CD14-positive monocyte (primary cell): ENCODE measurements at regions not wholly inside any gene's neighbourhood (a gene's known extent, or its start where the extent isn't known, plus 50 kb on each side); places are given as distances from the start of the nearest gene placed in this dataset.

Experiments used
- DNase-seq, 3 donors: peaks; one replicate each; pipeline ENCODE4 v3.0.0-alpha.2; 2011 to 2022
- H2AFZ ChIP-seq: 2 replicates; pipeline ENCODE4 v1.6.0; 2012; ENCODE audit warnings: mild to moderate bottlenecking, low read depth, low read length, inconsistent platforms; ENCODE audit not compliant: insufficient read depth, poor library complexity, severe bottlenecking
- H3K27ac ChIP-seq, 2 donors: 1 replicate in 1 of 2; 2 replicates in 1 of 2; pipeline ENCODE4 v1.5.1; 2012 to 2013; ENCODE audit warnings: low read length in 2 of 2, control low read depth in 1 of 2, inconsistent platforms in 1 of 2, low read depth in 1 of 2, mild to moderate bottlenecking in 1 of 2
- H3K27me3 ChIP-seq, 2 donors: one replicate each; pipeline versions ENCODE4 v1.6.0 to v1.6.1; 2011 to 2013; ENCODE audit warnings: low read length in 2 of 2; ENCODE audit not compliant: control insufficient read depth in 2 of 2, insufficient read depth in 2 of 2
- H3K36me3 ChIP-seq, 2 donors: replicated peaks in 1 of 2; 1 replicate in 1 of 2; 2 replicates in 1 of 2; pipeline versions ENCODE4 v1.5.1 to v1.6.1; 2012 to 2013; ENCODE audit warnings: low read length in 2 of 2, control low read depth in 1 of 2, inconsistent platforms in 1 of 2, mild to moderate bottlenecking in 1 of 2; ENCODE audit not compliant: insufficient read depth in 2 of 2, control insufficient read depth in 1 of 2
- H3K4me1 ChIP-seq, 2 donors: 1 replicate in 1 of 2; 2 replicates in 1 of 2; pipeline versions ENCODE4 v1.5.1 to v1.6.1; 2012 to 2013; ENCODE audit warnings: low read length in 2 of 2, control low read depth in 1 of 2, inconsistent platforms in 1 of 2, mild to moderate bottlenecking in 1 of 2, moderate library complexity in 1 of 2; ENCODE audit not compliant: insufficient read depth in 2 of 2, control insufficient read depth in 1 of 2
- H3K4me2 ChIP-seq: replicated peaks from 2 replicates; pipeline ENCODE3; 2012; ENCODE audit warnings: low read length, moderate library complexity, mild to moderate bottlenecking; ENCODE audit not compliant: poor library complexity, severe bottlenecking; ENCODE audit errors: extremely low read depth
- H3K4me3 ChIP-seq, 3 experiments: fragments of 200-600 bp in 1 of 3; sonication (generic) in 1 of 3; replicated peaks in 1 of 3; 1 replicate in 2 of 3; 2 replicates in 1 of 3; pipeline ENCODE4 v1.5.1; 2011 to 2013; ENCODE audit warnings: low read length in 3 of 3, mild to moderate bottlenecking in 3 of 3, control low read depth in 2 of 3, low read depth in 2 of 3, inconsistent platforms in 1 of 3, moderate library complexity in 1 of 3
- H3K79me2 ChIP-seq: 2 replicates; pipeline ENCODE4 v1.6.0; 2012; ENCODE audit warnings: mild to moderate bottlenecking, control low read depth, inconsistent platforms, low read length, moderate library complexity; ENCODE audit not compliant: insufficient read depth
- H3K9ac ChIP-seq: 2 replicates; pipeline ENCODE4 v1.6.0; 2017; ENCODE audit warnings: low read length, mild to moderate bottlenecking; ENCODE audit not compliant: insufficient read depth, poor library complexity, severe bottlenecking
- H3K9me3 ChIP-seq, 2 donors: replicated peaks in 1 of 2; 1 replicate in 1 of 2; 2 replicates in 1 of 2; pipeline versions ENCODE4 v1.5.1 to v1.6.1; 2012 to 2013; ENCODE audit warnings: low read length in 2 of 2, control low read depth in 1 of 2; ENCODE audit not compliant: control insufficient read depth in 1 of 2, insufficient read depth in 1 of 2
- H4K20me1 ChIP-seq: 2 replicates; pipeline ENCODE4 v1.6.0; 2012; ENCODE audit warnings: mild to moderate bottlenecking, low read length, control low read depth, moderate library complexity; ENCODE audit not compliant: insufficient read depth
- H3K27ac Mint-ChIP-seq, 7 donors: one replicate each; pipeline ENCODE4 v1.8.0; 2020; ENCODE audit warnings: mild to moderate bottlenecking in 7 of 7, mixed read lengths in 7 of 7, moderate library complexity in 6 of 7, inconsistent platforms in 2 of 7
- H3K27me3 Mint-ChIP-seq, 3 donors: one replicate each; pipeline ENCODE4 v1.8.0; 2021 to 2022; ENCODE audit warnings: low read depth in 3 of 3, mild to moderate bottlenecking in 3 of 3, mixed read lengths in 3 of 3, moderate library complexity in 3 of 3, inconsistent platforms in 1 of 3
- H3K36me3 Mint-ChIP-seq, 2 donors: one replicate each; pipeline ENCODE4 v1.8.0; 2020; ENCODE audit warnings: mixed read lengths in 2 of 2, inconsistent platforms in 1 of 2, mild to moderate bottlenecking in 1 of 2
- H3K4me1 Mint-ChIP-seq: one replicate; pipeline ENCODE4 v1.8.0; 2020; ENCODE audit warnings: mild to moderate bottlenecking, mixed read lengths
- H3K4me3 Mint-ChIP-seq, 2 donors: one replicate each; pipeline ENCODE4 v1.8.0; 2020; ENCODE audit warnings: mild to moderate bottlenecking in 2 of 2, mixed read lengths in 2 of 2, moderate library complexity in 1 of 2
- H3K9me3 Mint-ChIP-seq, 7 donors: one replicate each; pipeline ENCODE4 v1.8.0; 2020 to 2022; ENCODE audit warnings: mixed read lengths in 7 of 7, mild to moderate bottlenecking in 6 of 7, moderate library complexity in 6 of 7, inconsistent platforms in 2 of 7
- WGBS: methylation state at CpG from one replicate; pipeline ENCODE4 v1.1.5; 2013; ENCODE audit warnings: missing lambda C conversion rate; ENCODE audit not compliant: insufficient coverage; 5-methylcytosine and 5-hydroxymethylcytosine counted together
- intact Hi-C, 2 donors: fragments of 100-400 bp; cut with micrococcal nuclease; formaldehyde crosslinking; loops; one replicate each; pipeline versions ENCODE4 v1.15.0 to v1.15.1; 2023
- TF ChIP-seq, protein P1 (sequence below): fragments of 200-600 bp; IDR thresholded peaks from one replicate; pipeline ENCODE4 v1.8.0; 2022; ENCODE audit warnings: antibody characterized with exemption, mild to moderate bottlenecking

DNA sequence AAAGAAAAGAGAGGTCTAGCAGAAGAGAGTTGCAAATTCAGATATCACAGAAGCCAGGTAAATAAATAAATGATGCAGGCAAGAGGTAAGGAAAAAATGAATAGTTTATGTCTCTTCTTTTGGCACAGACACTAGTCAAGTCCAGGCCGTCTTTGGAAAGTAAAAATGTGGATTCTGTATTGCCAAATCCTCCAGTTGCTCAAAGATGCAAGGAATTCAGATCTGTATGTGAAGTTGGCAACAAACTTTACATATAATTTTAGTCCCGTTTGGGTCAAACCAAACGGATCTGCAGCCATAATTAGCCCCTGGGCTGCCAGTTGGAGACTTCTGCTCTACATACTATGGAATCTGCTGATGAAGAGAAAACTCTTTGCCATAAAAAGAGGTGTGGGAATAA is 200.5 kb upstream of the RND3 start:
- H3K9me3 Mint-ChIP-seq = peaks cover 0 to 10% (median 0%) of the 10 kb centered on the region in 7 donors
- Histone ChIP-seq H3K79me2 (no peaks in the 10 kb centered on the region), H3K4me3 (no peak overlapping the region), H3K4me2 (no peak overlapping the region), H3K4me1 (no peaks in the 10 kb centered on the region), H3K9ac (no peak overlapping the region), H2AFZ (no peak overlapping the region), H3K36me3 (no peaks in the 10 kb centered on the region), H3K9me3 (peaks cover 0 to 5% of the 10 kb centered on the region in 2 donors), H3K27me3 (no peaks in the 10 kb centered on the region), H3K27ac (no peak overlapping the region), H4K20me1 (no peaks in the 10 kb centered on the region)
- no peak overlapping the region for H3K4me3 Mint-ChIP-seq
- WGBS = no CpG with 5 or more reads among the region's 3 CpGs
- intact Hi-C loops = no loop called here
- TF ChIP-seq, protein P1, sequence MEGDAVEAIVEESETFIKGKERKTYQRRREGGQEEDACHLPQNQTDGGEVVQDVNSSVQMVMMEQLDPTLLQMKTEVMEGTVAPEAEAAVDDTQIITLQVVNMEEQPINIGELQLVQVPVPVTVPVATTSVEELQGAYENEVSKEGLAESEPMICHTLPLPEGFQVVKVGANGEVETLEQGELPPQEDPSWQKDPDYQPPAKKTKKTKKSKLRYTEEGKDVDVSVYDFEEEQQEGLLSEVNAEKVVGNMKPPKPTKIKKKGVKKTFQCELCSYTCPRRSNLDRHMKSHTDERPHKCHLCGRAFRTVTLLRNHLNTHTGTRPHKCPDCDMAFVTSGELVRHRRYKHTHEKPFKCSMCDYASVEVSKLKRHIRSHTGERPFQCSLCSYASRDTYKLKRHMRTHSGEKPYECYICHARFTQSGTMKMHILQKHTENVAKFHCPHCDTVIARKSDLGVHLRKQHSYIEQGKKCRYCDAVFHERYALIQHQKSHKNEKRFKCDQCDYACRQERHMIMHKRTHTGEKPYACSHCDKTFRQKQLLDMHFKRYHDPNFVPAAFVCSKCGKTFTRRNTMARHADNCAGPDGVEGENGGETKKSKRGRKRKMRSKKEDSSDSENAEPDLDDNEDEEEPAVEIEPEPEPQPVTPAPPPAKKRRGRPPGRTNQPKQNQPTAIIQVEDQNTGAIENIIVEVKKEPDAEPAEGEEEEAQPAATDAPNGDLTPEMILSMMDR = no peak
- no peaks in the 10 kb centered on the region for H3K4me1 Mint-ChIP-seq
- DNase-seq = no peak
- no peak overlapping the region for H3K27ac Mint-ChIP-seq
- no peaks in the 10 kb centered on the region for H3K36me3 Mint-ChIP-seq
- no peaks in the 10 kb centered on the region for H3K27me3 Mint-ChIP-seq

DNA sequence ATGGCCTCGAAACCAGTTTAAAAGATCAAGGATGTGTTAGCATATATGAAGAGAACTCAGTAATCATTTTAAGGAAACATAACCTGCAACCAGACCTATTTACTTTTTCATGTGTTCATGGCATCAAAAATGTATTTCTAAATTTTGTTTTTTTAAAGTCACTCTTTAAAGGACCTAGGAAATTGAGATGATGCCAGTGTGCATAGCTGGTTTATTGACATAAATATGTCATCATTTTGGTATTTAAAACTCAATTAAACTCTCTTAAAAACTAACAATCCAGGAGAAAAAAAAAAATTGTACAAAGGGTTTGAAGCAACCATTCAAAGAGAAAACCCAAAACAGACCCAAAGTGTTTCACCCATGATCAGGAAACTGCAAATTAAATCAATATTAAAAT is 198.9 kb upstream of the RND3 start:
- Mint-ChIP-seq H3K9me3 (peaks cover 0 to 3% (median 0%) of the 10 kb centered on the region in 7 donors), H3K27me3 (no peaks in the 10 kb centered on the region), H3K36me3 (no peaks in the 10 kb centered on the region), H3K4me1 (no peaks in the 10 kb centered on the region), H3K4me3 (no peak overlapping the region), H3K27ac (no peak overlapping the region)
- intact Hi-C loops = no loop called here
- H3K36me3 ChIP-seq = no peaks in the 10 kb centered on the region
- no peak overlapping the region for H2AFZ ChIP-seq
- WGBS = no CpG with 5 or more reads among the region's 1 CpG
- no peaks in the 10 kb centered on the region for H3K27me3 ChIP-seq
- H3K27ac ChIP-seq = no peak overlapping the region
- no peaks in the 10 kb centered on the region for H3K9me3 ChIP-seq
- TF ChIP-seq, protein P1 = no peak
- H3K9ac ChIP-seq = no peak overlapping the region
- H3K4me3 ChIP-seq = no peak overlapping the region
- no peak for DNase-seq
- no peaks in the 10 kb centered on the region for H4K20me1 ChIP-seq
- H3K79me2 ChIP-seq = no peaks in the 10 kb centered on the region
- no peaks in the 10 kb centered on the region for H3K4me1 ChIP-seq
- H3K4me2 ChIP-seq = no peak overlapping the region
